Left lung (tissue), 4 donors: ENCODE measurements at regions not wholly inside any gene's neighbourhood (a gene's known extent, or its start where the extent isn't known, plus 50 kb on each side); places are given as distances from the start of the nearest gene placed in this dataset.

Experiments used
- ATAC-seq: fragments of 200-7000 bp; cut with Tn5 transposase; one replicate; pipeline ENCODE4 v1.9.1; 2020; ENCODE audit warnings: moderate library complexity
- DNase-seq, 4 donors: peaks; one replicate each; pipeline ENCODE4 v3.0.0-alpha.2; 2013 to 2020
- H3K27ac ChIP-seq, 2 donors: fragments of 200-600 bp; sonication (generic) in 1 of 2; one replicate each; pipeline versions ENCODE4 v1.5.0 to v1.8.0; 2020 to 2021
- H3K27me3 ChIP-seq, 2 donors: fragments of 200-600 bp; sonication (generic) in 1 of 2; one replicate each; pipeline versions ENCODE4 v1.5.0 to v1.8.0; 2020 to 2021
- H3K36me3 ChIP-seq, 2 donors: fragments of 200-600 bp; sonication (generic) in 1 of 2; one replicate each; pipeline versions ENCODE4 v1.5.0 to v1.8.0; 2020 to 2021
- H3K4me1 ChIP-seq, 2 donors: fragments of 200-600 bp; one replicate each; pipeline ENCODE4 v1.8.0; 2021
- H3K4me3 ChIP-seq, 2 donors: fragments of 200-600 bp; sonication (generic) in 1 of 2; one replicate each; pipeline versions ENCODE4 v1.5.0 to v1.8.0; 2020 to 2021; ENCODE audit warnings: mild to moderate bottlenecking in 1 of 2
- H3K9me3 ChIP-seq, 2 donors: fragments of 200-600 bp; sonication (generic) in 1 of 2; one replicate each; pipeline versions ENCODE4 v1.5.0 to v1.8.0; 2020 to 2021
- CTCF ChIP-seq, 2 donors: fragments of 200-600 bp; sonication (generic) in 1 of 2; IDR thresholded peaks; one replicate each; pipeline versions ENCODE4 v1.5.0 to v1.8.0; 2021; ENCODE audit warnings: antibody characterized with exemption in 2 of 2
- intact Hi-C, 2 donors: fragments of 100-400 bp; cut with DNase I; formaldehyde crosslinking; loops; one replicate each; pipeline versions ENCODE4 v1.11.2 to v1.14.2; 2022
- donor health status: DM: no; HTN: yes; CAD: no.
- donor health status: DM: no; HTN: no; CAD: no.

- Histone ChIP-seq H3K36me3 (no peaks in the 10 kb centered on the region), H3K4me1 (no peaks in the 10 kb centered on the region), H3K27ac (no peak overlapping the region), H3K27me3 (no peaks in the 10 kb centered on the region), H3K4me3 (no peak overlapping the region), H3K9me3 (peaks cover 0 to 21% of the 10 kb centered on the region in 2 donors)
- intact Hi-C loops, result no loop called here
- ATAC-seq (no peak), DNase-seq (peak in 2 of 4 donors; percentile 13 to 27)
- TF ChIP-seq CTCF (IDR thresholded peaks at IDR 0.05), result no peak
Observed at GRCh38 chr13:57045826-57046546, 94.7 kb upstream of the PRR20A start.

GRCh38 chr13:57056601-57057180, 84.0 kb upstream of the PRR20A start:
- Histone ChIP-seq H3K36me3 (no peaks in the 10 kb centered on the region), H3K4me1 (no peaks in the 10 kb centered on the region), H3K4me3 (no peak overlapping the region), H3K27ac (no peak overlapping the region), H3K9me3 (peaks cover 0 to 10% of the 10 kb centered on the region in 2 donors), H3K27me3 (no peaks in the 10 kb centered on the region)
- DNase-seq (no peak), ATAC-seq (no peak)
- no peak for TF ChIP-seq CTCF (IDR thresholded peaks at IDR 0.05)
- intact Hi-C loops, result no loop called here

- H3K36me3 ChIP-seq, result no peaks in the 10 kb centered on the region
- no peaks in the 10 kb centered on the region for H3K4me1 ChIP-seq
- H3K27ac ChIP-seq, result no peak overlapping the region
- H3K4me3 ChIP-seq, result no peak overlapping the region
- no peaks in the 10 kb centered on the region for H3K27me3 ChIP-seq
- TF ChIP-seq CTCF (IDR thresholded peaks at IDR 0.05), result no peak
- peaks cover 0 to 10% of the 10 kb centered on the region in 2 donors for H3K9me3 ChIP-seq
- ATAC-seq (no peak), DNase-seq (no peak)
- intact Hi-C loops, result no loop called here
Observed at GRCh38 chr13:57063007-57063406, 77.7 kb upstream of the PRR20A start.

- Histone ChIP-seq H3K4me3 (no peak overlapping the region), H3K4me1 (no peaks in the 10 kb centered on the region), H3K27ac (no peak overlapping the region), H3K9me3 (no peaks in the 10 kb centered on the region), H3K36me3 (no peaks in the 10 kb centered on the region), H3K27me3 (no peaks in the 10 kb centered on the region)
- ATAC-seq, result no peak
- no peak for DNase-seq
- no peak for TF ChIP-seq CTCF (IDR thresholded peaks at IDR 0.05)
- intact Hi-C loops, result no loop called here
Observed at GRCh38 chr13:57073983-57074382, 66.7 kb upstream of the PRR20A start.

GRCh38 chr13:57075588-57075987, 65.1 kb upstream of the PRR20A start:
- no peaks in the 10 kb centered on the region for H3K36me3 ChIP-seq
- no peak for TF ChIP-seq CTCF (IDR thresholded peaks at IDR 0.05)
- no peak for DNase-seq
- ATAC-seq, result no peak
- peaks cover 0 to under 1% of the 10 kb centered on the region in 2 donors for H3K9me3 ChIP-seq
- H3K4me3 ChIP-seq, result no peak overlapping the region
- H3K27me3 ChIP-seq, result no peaks in the 10 kb centered on the region
- intact Hi-C loops, result no loop called here
- H3K4me1 ChIP-seq, result no peaks in the 10 kb centered on the region
- no peak overlapping the region for H3K27ac ChIP-seq
